DND-41 (cell line): ENCODE measurements at regions not wholly inside any gene's neighbourhood (a gene's known extent, or its start where the extent isn't known, plus 50 kb on each side); places are given as distances from the start of the nearest gene placed in this dataset.

Experiments
- EZH2 ChIP-seq: IDR thresholded peaks from 3 replicates; pipeline ENCODE4 v1.6.1; 2012; ENCODE audit warnings: borderline replicate concordance, low read depth, mild to moderate bottlenecking, moderate library complexity, low read length, inconsistent platforms; ENCODE audit not compliant: severe bottlenecking
- TF ChIP-seq, protein P1 (sequence below): IDR thresholded peaks from 2 replicates; pipeline ENCODE4 v1.5.1; 2012; ENCODE audit warnings: borderline replicate concordance, low read length, moderate library complexity, mild to moderate bottlenecking; ENCODE audit not compliant: poor library complexity, severe bottlenecking; ENCODE audit errors: extremely low read depth

DNA sequence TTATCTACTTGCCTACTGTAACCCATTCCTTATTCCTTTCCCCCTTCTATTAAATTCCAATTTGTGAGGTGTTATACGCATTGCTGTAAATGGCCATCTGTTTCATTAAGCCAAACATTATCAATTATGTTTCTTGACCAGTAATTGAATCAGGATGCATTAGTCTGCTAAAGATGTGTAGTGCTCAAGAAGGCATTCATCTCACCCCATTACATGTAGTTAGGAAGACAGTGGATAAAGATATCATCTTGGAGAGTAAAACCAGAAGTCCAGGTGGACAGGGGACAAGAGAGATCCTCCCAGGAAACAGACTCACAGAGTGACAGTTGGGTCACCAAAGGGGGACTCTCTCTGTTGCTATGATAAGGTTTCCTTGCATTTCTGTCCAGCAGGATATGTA is 73.3 kb upstream of the FAM98A start:
- TF ChIP-seq, protein P1, sequence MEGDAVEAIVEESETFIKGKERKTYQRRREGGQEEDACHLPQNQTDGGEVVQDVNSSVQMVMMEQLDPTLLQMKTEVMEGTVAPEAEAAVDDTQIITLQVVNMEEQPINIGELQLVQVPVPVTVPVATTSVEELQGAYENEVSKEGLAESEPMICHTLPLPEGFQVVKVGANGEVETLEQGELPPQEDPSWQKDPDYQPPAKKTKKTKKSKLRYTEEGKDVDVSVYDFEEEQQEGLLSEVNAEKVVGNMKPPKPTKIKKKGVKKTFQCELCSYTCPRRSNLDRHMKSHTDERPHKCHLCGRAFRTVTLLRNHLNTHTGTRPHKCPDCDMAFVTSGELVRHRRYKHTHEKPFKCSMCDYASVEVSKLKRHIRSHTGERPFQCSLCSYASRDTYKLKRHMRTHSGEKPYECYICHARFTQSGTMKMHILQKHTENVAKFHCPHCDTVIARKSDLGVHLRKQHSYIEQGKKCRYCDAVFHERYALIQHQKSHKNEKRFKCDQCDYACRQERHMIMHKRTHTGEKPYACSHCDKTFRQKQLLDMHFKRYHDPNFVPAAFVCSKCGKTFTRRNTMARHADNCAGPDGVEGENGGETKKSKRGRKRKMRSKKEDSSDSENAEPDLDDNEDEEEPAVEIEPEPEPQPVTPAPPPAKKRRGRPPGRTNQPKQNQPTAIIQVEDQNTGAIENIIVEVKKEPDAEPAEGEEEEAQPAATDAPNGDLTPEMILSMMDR = no peak
- TF ChIP-seq EZH2 = no peak
